Mesenchymal stem cell (in vitro differentiated cells and primary cell): ENCODE measurements at regions not wholly inside any gene's neighbourhood (a gene's known extent, or its start where the extent isn't known, plus 50 kb on each side); places are given as distances from the start of the nearest gene placed in this dataset.

ENCODE experiments used
- DNase-seq: peaks from one replicate; pipeline ENCODE4 v3.0.0-alpha.2; 2013
- H2AFZ ChIP-seq: one replicate; pipeline ENCODE4 v1.6.1; 2013; ENCODE audit warnings: low read depth, mild to moderate bottlenecking, control low read depth, inconsistent platforms, low read length, moderate library complexity
- H2AK5ac ChIP-seq: 2 replicates; pipeline ENCODE4 v1.6.1; 2013; ENCODE audit warnings: low read length, moderate library complexity, mild to moderate bottlenecking, inconsistent platforms; ENCODE audit not compliant: severe bottlenecking
- H2BK120ac ChIP-seq: one replicate; pipeline ENCODE4 v1.6.1; 2013; ENCODE audit warnings: low read depth, mild to moderate bottlenecking, inconsistent platforms, low read length, moderate library complexity
- H2BK12ac ChIP-seq, 2 experiments: one replicate each; pipeline ENCODE4 v1.6.1; 2013; ENCODE audit warnings: inconsistent platforms in 2 of 2, low read length in 2 of 2, mild to moderate bottlenecking in 2 of 2, moderate library complexity in 2 of 2, control low read depth in 1 of 2
- H2BK15ac ChIP-seq: one replicate; pipeline ENCODE4 v1.6.1; 2013; ENCODE audit warnings: mild to moderate bottlenecking, low read depth, inconsistent platforms; ENCODE audit not compliant: poor library complexity, severe bottlenecking
- H2BK5ac ChIP-seq: 2 replicates; pipeline ENCODE4 v1.6.1; 2013; ENCODE audit warnings: low read depth, mild to moderate bottlenecking, low read length, control low read depth, inconsistent platforms; ENCODE audit not compliant: poor library complexity, severe bottlenecking
- H3K14ac ChIP-seq, 2 experiments: one replicate each; pipeline ENCODE4 v1.6.1; 2013; ENCODE audit warnings: inconsistent platforms in 2 of 2, low read length in 2 of 2, control low read depth in 1 of 2, mild to moderate bottlenecking in 1 of 2, moderate library complexity in 1 of 2
- H3K18ac ChIP-seq, 2 experiments: one replicate each; pipeline ENCODE4 v1.6.1; 2013; ENCODE audit warnings: inconsistent platforms in 2 of 2, low read length in 2 of 2, control low read depth in 1 of 2, low read depth in 1 of 2, mild to moderate bottlenecking in 1 of 2
- H3K23ac ChIP-seq, 2 experiments: one replicate each; pipeline ENCODE4 v1.6.1; 2013; ENCODE audit warnings: inconsistent platforms in 2 of 2, low read length in 2 of 2, mild to moderate bottlenecking in 2 of 2, moderate library complexity in 2 of 2, control low read depth in 1 of 2
- H3K27ac ChIP-seq: 2 replicates; pipeline ENCODE4 v1.5.1; 2013; ENCODE audit warnings: mild to moderate bottlenecking, moderate library complexity, low read length, control low read depth, inconsistent platforms; ENCODE audit not compliant: poor library complexity, severe bottlenecking
- H3K27me3 ChIP-seq, 2 experiments: 2 replicates each; pipeline versions ENCODE4 v1.6.1 to v1.7.0; 2013; ENCODE audit warnings: low read length in 2 of 2, mild to moderate bottlenecking in 2 of 2, moderate library complexity in 2 of 2, control low read depth in 1 of 2, inconsistent platforms in 1 of 2; ENCODE audit not compliant: control insufficient read depth in 1 of 2, insufficient read depth in 1 of 2
- H3K36me3 ChIP-seq, 2 experiments: 2 replicates each; pipeline versions ENCODE4 v1.6.1 to v1.7.0; 2013; ENCODE audit warnings: low read length in 2 of 2, control low read depth in 1 of 2, inconsistent platforms in 1 of 2, low read depth in 1 of 2, mild to moderate bottlenecking in 1 of 2; ENCODE audit not compliant: insufficient read depth in 2 of 2, control insufficient read depth in 1 of 2
- H3K4ac ChIP-seq, 2 experiments: one replicate each; pipeline ENCODE4 v1.6.1; 2013; ENCODE audit warnings: inconsistent platforms in 2 of 2, low read length in 2 of 2, mild to moderate bottlenecking in 2 of 2, moderate library complexity in 2 of 2, control low read depth in 1 of 2, low read depth in 1 of 2
- H3K4me1 ChIP-seq: 2 replicates; pipeline ENCODE4 v1.6.1; 2013; ENCODE audit warnings: low read depth, low read length, control low read depth; ENCODE audit not compliant: control insufficient read depth, insufficient read depth
- H3K4me2 ChIP-seq: 2 replicates; pipeline ENCODE4 v1.6.1; 2013; ENCODE audit warnings: low read length, mild to moderate bottlenecking, inconsistent platforms; ENCODE audit not compliant: poor library complexity, severe bottlenecking
- H3K4me3 ChIP-seq, 2 experiments: 2 replicates each; pipeline versions ENCODE4 v1.5.1 to v1.7.0; 2013; ENCODE audit warnings: low read length in 2 of 2, mild to moderate bottlenecking in 2 of 2, control low read depth in 1 of 2, low read depth in 1 of 2; ENCODE audit not compliant: insufficient read depth in 1 of 2
- H3K79me1 ChIP-seq: replicated peaks from 2 replicates; pipeline ENCODE4 v1.6.1; 2013; ENCODE audit warnings: mild to moderate bottlenecking, control low read depth, low read length, inconsistent platforms; ENCODE audit not compliant: poor library complexity, severe bottlenecking
- H3K9ac ChIP-seq: 2 replicates; pipeline ENCODE4 v1.7.0; 2013; ENCODE audit warnings: mild to moderate bottlenecking, low read length, moderate library complexity
- H3K9me3 ChIP-seq: 2 replicates; pipeline ENCODE4 v1.7.0; 2013; ENCODE audit warnings: mild to moderate bottlenecking, low read length; ENCODE audit not compliant: control insufficient read depth
- H4K8ac ChIP-seq: one replicate; pipeline ENCODE4 v1.6.1; 2013; ENCODE audit warnings: inconsistent platforms, mild to moderate bottlenecking, low read length, moderate library complexity
- H4K91ac ChIP-seq: one replicate; pipeline ENCODE4 v1.6.1; 2013; ENCODE audit warnings: mild to moderate bottlenecking, low read length, inconsistent platforms
- WGBS: methylation state at CpG from one replicate; pipeline ENCODE4 v1.1.7; 2013; ENCODE audit warnings: mixed read lengths; 5-methylcytosine and 5-hydroxymethylcytosine counted together

- Histone ChIP-seq H3K79me1 (no peaks in the 10 kb centered on the region), H3K4me2 (no peak overlapping the region), H3K4me3 (no peak overlapping the region), H3K18ac (no peak overlapping the region), H2BK5ac (no peak overlapping the region), H3K27ac (no peak overlapping the region), H3K23ac (no peak overlapping the region), H3K27me3 (no peaks in the 10 kb centered on the region), H2AK5ac (no peak overlapping the region), H2AFZ (no peak overlapping the region), H3K14ac (no peak overlapping the region), H4K8ac (no peak overlapping the region), H3K4me1 (no peaks in the 10 kb centered on the region), H4K91ac (no peak overlapping the region), H3K9ac (no peak overlapping the region), H3K9me3 (peaks cover 10% of the 10 kb centered on the region), H3K36me3 (no peaks in the 10 kb centered on the region), H3K4ac (no peak overlapping the region), H2BK15ac (no peak overlapping the region), H2BK12ac (no peak overlapping the region), H2BK120ac (no peak overlapping the region)
- WGBS, result 70% methylated on average over 7 of the region's 8 CpGs
- DNase-seq, result no peak
Observed at GRCh38 chr16:9542165-9542755, 450.8 kb downstream of the HAPSTR1 start.

GRCh38 chr16:9545522-9546437 is 454.3 kb downstream of the HAPSTR1 start:
- no peak overlapping the region for H3K4me3 ChIP-seq
- H3K4me2 ChIP-seq, result no peak overlapping the region
- no peaks in the 10 kb centered on the region for H3K4me1 ChIP-seq
- no peak for DNase-seq
- H4K91ac ChIP-seq, result no peak overlapping the region
- H3K9ac ChIP-seq, result no peak overlapping the region
- H3K4ac ChIP-seq, result no peak overlapping the region
- no peak overlapping the region for H2BK15ac ChIP-seq
- no peak overlapping the region for H3K18ac ChIP-seq
- H2BK12ac ChIP-seq, result no peak overlapping the region
- H2AFZ ChIP-seq, result no peak overlapping the region
- H3K14ac ChIP-seq, result no peak overlapping the region
- H3K23ac ChIP-seq, result no peak overlapping the region
- no peaks in the 10 kb centered on the region for H3K27me3 ChIP-seq
- no peaks in the 10 kb centered on the region for H3K9me3 ChIP-seq
- H3K36me3 ChIP-seq, result no peaks in the 10 kb centered on the region
- H2BK5ac ChIP-seq, result no peak overlapping the region
- no peak overlapping the region for H4K8ac ChIP-seq
- H2AK5ac ChIP-seq, result no peak overlapping the region
- no peaks in the 10 kb centered on the region for H3K79me1 ChIP-seq
- no peak overlapping the region for H3K27ac ChIP-seq
- no peak overlapping the region for H2BK120ac ChIP-seq
- 86% methylated on average over 6 of the region's 7 CpGs for WGBS

GRCh38 chr16:9546438-9546786 is 455.0 kb downstream of the HAPSTR1 start:
- Histone ChIP-seq H3K23ac (no peak overlapping the region), H3K4ac (no peak overlapping the region), H3K27ac (no peak overlapping the region), H3K27me3 (no peaks in the 10 kb centered on the region), H3K4me3 (no peak overlapping the region), H2BK120ac (no peak overlapping the region), H3K9me3 (no peaks in the 10 kb centered on the region), H2AK5ac (no peak overlapping the region), H2BK12ac (no peak overlapping the region), H3K14ac (no peak overlapping the region), H4K91ac (no peak overlapping the region), H3K18ac (no peak overlapping the region), H3K36me3 (no peaks in the 10 kb centered on the region), H2BK5ac (no peak overlapping the region), H4K8ac (no peak overlapping the region), H3K4me1 (no peaks in the 10 kb centered on the region), H2BK15ac (no peak overlapping the region), H3K79me1 (no peaks in the 10 kb centered on the region), H3K4me2 (no peak overlapping the region), H2AFZ (no peak overlapping the region), H3K9ac (no peak overlapping the region)
- DNase-seq, result no peak
- WGBS, result 73% methylated on average over 2 of the region's 2 CpGs

GRCh38 chr16:9549487-9549886 is 458.0 kb downstream of the HAPSTR1 start:
- H2AK5ac ChIP-seq, result no peak overlapping the region

More at GRCh38 chr16:9549487-9549886, 458.0 kb downstream of the HAPSTR1 start:
- Histone ChIP-seq H3K9me3 (no peaks in the 10 kb centered on the region), H3K79me1 (no peaks in the 10 kb centered on the region), H3K23ac (no peak overlapping the region), H3K4me2 (no peak overlapping the region), H2BK5ac (no peak overlapping the region), H3K4ac (no peak overlapping the region), H3K4me1 (no peaks in the 10 kb centered on the region), H2AFZ (no peak overlapping the region), H3K18ac (no peak overlapping the region), H2BK120ac (no peak overlapping the region), H3K27me3 (no peaks in the 10 kb centered on the region), H3K27ac (no peak overlapping the region), H3K9ac (no peak overlapping the region), H3K4me3 (no peak overlapping the region), H4K8ac (no peak overlapping the region), H4K91ac (no peak overlapping the region), H3K14ac (no peak overlapping the region), H2BK15ac (no peak overlapping the region), H3K36me3 (no peaks in the 10 kb centered on the region), H2BK12ac (no peak overlapping the region)
- WGBS, result 65% methylated on average over 4 of the region's 5 CpGs
- no peak for DNase-seq
